ENCODE measurements at regions not wholly inside any gene's neighbourhood (a gene's known extent, or its start where the extent isn't known, plus 50 kb on each side); places are given as distances from the start of the nearest gene placed in this dataset.
"Not testable (repeated sequence)": the region's sequence is repeated elsewhere in the genome, so short reads cannot be mapped to it uniquely, and the experiment has no call there.

GRCh38 chr1:229888157-229888556 is 178.9 kb upstream of the GALNT2 start:
- DNase-seq = no peak

- no peak for DNase-seq
Observed at GRCh38 chr1:229888561-229889001, 178.5 kb upstream of the GALNT2 start.

- DNase-seq = no peak
Observed at GRCh38 chr1:229889031-229889517, 178.0 kb upstream of the GALNT2 start.

GRCh38 chr1:229891227-229891626 is 175.8 kb upstream of the GALNT2 start:
- DNase-seq = no peak

GRCh38 chr1:229892515-229893117 is 174.4 kb upstream of the GALNT2 start:
- DNase-seq = no peak

DNA sequence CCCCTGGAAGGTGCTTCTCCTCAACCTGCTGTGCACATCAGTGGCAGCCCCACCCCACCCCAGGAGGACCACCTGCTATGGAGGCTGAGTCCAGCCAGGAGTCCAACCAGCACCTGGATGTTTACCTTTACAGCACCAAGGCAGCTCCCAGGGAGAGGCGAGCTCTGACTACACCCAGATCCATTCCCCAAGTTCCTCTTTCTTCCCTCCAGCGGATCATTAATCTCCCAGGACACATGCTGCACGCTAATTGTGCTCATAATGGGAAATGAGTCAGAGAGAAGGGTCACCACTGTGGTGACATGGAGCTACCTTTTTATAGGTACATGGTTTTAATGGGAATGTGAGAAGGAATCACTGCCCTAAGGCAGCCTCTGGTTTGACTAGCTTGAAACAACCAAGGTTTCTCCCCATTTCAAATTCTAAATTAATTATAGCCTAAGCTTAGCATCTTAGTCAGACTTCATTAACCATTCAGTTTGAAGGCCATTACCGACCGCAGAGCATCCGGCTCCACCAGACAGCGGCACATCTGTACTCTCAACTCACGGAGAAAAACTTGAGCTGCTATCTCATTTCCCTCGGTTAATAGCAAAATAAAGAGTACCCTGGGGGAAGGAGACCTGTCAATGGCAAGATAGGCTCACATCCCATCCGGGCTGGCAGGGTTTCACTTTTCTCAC is 173.1 kb upstream of the GALNT2 start:
- DNase-seq = no peak

DNA sequence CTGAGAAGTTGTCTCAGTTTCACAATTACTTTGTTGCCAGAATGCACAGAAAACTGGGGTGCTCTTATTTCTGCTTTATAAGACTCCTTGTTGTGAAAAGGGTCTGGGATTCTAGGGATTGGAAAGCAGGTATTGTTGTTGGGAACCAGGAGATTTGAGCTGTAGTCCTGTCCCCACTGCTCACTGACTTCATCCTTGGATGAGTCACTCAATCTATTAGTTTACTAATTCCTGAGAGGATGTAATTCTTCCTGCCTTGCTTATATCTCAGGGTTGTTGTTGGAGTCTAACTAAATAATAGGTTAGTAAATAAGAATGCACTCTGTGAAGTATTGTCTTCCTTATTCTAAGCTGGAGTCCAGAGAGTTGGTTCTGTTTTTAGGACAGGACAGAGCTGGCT is 172.5 kb upstream of the GALNT2 start:
- DNase-seq = no peak

- DNase-seq = no peak
Observed at GRCh38 chr1:229895605-229896004, 171.4 kb upstream of the GALNT2 start.

DNA sequence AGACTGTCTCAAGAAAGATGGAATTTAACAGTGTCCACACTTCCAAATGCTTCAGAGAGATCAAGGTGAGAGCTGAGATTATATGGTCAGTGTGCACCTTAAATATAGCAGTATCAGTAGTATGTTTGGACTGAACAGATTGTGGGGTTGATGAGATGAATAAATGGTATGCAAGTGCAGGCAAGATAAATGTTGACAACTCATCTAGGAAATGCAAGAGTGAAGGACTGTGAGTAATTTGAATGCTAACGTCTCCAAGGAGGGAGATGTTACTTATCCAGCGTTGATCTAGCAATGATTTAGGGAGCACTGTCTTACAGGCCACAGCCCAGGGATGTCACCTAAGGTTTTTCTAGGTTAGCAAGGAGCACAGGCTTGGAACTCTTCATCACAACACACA is 170.7 kb upstream of the GALNT2 start:
- no peak for DNase-seq

- DNase-seq = no peak
Observed at GRCh38 chr1:229896861-229897260, 170.2 kb upstream of the GALNT2 start.

DNA sequence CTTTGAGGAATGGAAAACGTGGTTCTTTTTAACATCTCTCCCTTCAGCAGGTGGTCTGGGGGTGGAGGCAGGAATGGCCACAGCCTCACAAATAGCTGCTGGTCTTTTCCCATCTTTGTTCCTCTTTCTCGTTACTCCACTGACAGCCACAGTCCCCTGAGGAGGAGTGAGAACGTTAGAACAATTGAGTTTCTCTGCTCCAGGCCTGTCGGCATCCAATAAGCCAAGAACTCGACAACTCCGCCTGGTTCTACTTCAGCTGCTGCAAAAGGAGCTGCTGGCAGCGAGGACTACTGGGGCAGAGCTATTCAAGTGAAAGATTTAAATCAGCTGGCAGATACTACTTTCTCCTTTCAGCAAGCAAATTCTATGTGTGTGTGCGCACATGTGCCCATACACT is 169.5 kb upstream of the GALNT2 start:
- no peak for DNase-seq

DNA sequence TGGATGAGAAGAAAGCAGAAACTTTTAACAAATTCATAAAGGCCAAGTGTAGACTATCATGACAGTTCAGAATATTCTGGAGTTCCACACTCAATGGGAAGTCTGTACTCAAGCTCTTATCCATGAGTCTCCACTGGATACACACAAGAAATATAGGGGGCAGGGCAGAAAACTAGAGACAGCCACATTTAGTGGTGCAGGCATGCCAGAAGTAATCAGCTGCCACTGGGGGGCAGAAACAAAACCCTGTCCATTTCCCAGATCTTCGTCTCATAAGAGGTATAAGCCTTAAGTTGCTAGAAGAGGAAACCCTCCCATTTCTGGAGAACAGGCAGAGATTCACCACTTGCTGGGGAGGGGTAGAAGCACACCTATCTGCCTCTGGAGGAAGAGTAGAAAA is 166.8 kb upstream of the GALNT2 start:
- no peak for DNase-seq

DNA sequence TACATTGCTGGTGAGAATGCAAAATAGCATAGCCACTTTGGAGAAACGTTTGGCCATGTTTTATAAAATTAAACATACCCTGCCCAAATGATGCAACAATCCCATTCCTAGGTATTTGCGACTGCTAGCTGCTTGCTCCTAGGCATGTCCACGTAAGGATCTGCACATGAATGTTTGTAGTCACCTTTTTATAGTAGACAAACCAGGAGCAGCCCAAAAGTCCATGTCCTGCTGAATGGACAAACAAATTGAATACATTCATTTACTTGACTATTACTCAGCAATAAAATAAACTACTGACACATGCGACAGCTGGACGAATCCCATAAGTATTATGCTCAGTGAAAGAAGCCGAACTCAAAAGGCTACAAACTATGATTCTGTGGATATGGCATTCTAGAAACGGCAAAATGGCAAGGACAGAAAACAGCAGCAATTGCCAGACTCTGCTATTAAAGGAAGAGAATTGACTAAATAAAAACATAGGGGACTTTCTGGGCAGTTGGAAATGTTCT is 161.9 kb upstream of the GALNT2 start:
- no peak for DNase-seq

DNA sequence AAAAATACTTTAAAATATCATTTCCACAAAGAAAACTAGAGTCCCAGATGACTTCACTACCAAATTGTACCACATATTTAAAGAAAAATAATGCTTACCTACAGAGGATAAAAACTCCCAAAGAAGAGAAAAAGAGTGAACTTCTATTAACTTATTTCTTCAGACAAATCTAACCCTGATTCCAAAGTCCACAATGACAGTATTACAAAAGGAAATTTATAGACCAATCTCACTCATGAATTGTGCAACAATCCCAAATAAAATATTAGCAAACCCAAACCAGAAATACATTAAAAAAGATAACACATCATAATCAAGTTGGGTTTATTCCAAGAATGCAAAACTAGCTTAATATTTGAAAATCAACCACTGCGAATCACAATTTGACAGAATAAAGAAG is 161.4 kb upstream of the GALNT2 start:
- DNase-seq = no peak

GRCh38 chr1:229907884-229908638 is 159.0 kb upstream of the GALNT2 start:
- no peak for DNase-seq

DNA sequence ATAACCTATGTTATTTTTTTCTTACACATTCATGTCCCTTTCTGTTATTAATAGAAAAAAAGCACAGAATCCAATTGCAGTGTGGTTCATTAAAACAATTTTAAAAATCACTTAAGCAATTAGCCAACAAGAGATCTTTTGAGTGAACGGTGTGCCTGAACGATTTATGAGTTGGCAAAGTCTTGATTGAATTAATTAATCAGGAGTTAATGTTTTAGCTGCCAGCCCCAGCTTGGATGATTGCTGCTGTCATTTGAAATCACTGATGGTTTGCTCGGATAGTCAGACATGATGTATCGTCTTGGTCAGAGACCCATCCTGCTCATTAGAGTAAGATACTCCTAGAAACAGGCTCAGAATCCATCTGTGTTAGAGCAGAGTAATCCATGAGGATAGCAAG is 158.3 kb upstream of the GALNT2 start:
- no peak for DNase-seq

DNA sequence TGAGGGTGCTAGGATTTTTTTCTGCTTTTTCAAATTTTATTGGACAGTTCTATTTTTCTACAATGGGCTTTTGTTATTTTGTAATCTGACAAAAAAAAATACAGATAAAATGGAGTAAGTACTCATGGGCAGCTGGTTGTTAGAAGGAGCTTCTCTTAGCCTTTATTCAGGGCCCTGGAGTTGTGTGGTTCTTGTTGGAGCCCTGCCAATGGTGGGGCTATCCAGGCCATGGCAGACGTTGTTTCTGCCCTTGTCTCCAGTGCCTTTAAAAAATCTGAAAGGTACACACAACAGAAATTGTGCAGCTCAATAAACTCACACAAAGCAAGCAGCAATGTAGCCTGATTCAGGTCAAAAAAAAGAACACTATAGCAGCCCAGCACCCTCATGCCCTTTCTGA is 153.5 kb upstream of the GALNT2 start:
- no peak for DNase-seq

GRCh38 chr1:229919488-229919887 is 147.6 kb upstream of the GALNT2 start:
- not testable (repeated sequence) for DNase-seq

- no peak for DNase-seq
Observed at GRCh38 chr1:229920683-229921082, 146.4 kb upstream of the GALNT2 start.

- DNase-seq = no peak
Observed at GRCh38 chr1:229922249-229922648, 144.8 kb upstream of the GALNT2 start.

DNA sequence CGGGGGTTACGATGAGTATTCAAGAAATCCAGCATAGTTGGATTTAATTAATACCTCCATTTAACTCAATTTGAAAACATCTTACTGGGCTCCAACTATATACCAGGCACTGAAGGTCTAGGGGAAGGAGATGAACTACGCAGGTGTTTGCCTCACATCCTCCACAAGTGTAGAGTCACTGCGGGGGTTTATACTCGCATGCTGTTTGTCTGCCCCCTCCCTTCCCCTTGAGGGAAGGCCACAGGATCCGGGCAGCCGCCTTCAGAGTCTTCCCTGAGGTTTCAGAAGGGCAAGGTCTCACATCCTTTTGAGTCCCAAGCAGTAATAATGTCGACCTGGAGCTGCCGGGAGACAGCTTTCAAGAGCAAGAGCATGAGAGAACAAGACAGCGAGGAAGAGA is 142.4 kb upstream of the GALNT2 start:
- DNase-seq = no peak

DNA sequence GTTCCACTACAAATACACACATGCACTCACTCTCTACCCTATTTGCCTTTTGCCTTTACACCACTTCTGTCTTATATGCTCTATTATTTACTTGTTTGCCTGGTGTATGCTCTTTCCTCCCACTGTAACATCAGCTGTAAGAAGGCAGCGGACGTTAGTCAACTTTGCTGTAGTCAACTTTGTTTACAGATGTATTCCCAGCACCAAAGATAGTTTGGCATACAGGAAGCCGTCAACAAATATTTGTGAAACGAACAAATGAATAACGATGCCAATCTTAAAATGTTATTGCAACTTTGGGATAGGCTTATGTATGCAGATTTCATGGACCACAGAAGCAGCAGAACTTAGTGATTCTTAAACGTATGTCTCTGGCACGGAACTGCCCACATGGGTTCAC is 138.3 kb upstream of the GALNT2 start:
- DNase-seq = no peak

- DNase-seq = not testable (repeated sequence)
Observed at GRCh38 chr1:229931751-229932150, 135.3 kb upstream of the GALNT2 start.

DNA sequence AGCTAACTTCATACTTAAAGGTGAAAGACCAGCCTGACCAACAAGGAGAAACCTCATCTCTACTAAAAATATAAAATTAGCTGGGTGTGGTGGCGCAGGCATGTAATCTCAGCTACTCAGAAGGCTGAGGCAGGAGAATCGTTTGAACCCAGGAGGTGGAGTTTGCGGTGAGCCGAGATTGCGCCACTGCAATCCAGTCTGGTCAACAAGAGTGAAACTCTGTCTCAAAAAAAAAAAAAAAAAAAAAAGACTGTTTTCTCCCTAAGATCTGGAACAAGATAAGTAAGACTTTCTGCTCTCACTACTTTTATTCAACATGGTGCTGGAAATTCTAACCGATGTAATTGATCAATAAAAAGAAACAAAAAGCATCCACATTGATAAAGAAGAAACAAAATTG is 131.9 kb upstream of the GALNT2 start:
- not testable (repeated sequence) for DNase-seq
